SHP77 (cell line): ENCODE measurements at regions not wholly inside any gene's neighbourhood (a gene's known extent, or its start where the extent isn't known, plus 50 kb on each side); places are given as distances from the start of the nearest gene placed in this dataset.

Source experiments
- DNase-seq, 2 experiments: peaks; one replicate each; lab custom pipeline; 2025; lab: John Stamatoyannopoulos, UW

GRCh38 chr1:221104596-221104995 lies 225.4 kb downstream of the HLX start:
- no peak for DNase-seq

GRCh38 chr1:221105578-221105977 lies 226.3 kb downstream of the HLX start:
- no peak for DNase-seq

GRCh38 chr1:221106616-221107015 lies 227.4 kb downstream of the HLX start:
- DNase-seq = no peak

- DNase-seq = no peak
Measured at GRCh38 chr1:221109930-221110329, 230.7 kb downstream of the HLX start.

- DNase-seq = no peak
Measured at GRCh38 chr1:221117133-221117532, 237.9 kb downstream of the HLX start.

- DNase-seq = no peak
Measured at GRCh38 chr1:221117548-221117951, 238.3 kb downstream of the HLX start.

- no peak for DNase-seq
Measured at GRCh38 chr1:221118176-221118937, 239.1 kb downstream of the HLX start.

GRCh38 chr1:221118938-221119320 lies 239.7 kb downstream of the HLX start:
- DNase-seq = no peak

- DNase-seq = no peak
Measured at GRCh38 chr1:221122501-221122900, 243.3 kb downstream of the HLX start.

GRCh38 chr1:221125976-221126375 lies 246.7 kb downstream of the HLX start:
- no peak for DNase-seq

GRCh38 chr1:221137666-221138065 lies 258.4 kb downstream of the HLX start:
- no peak for DNase-seq

GRCh38 chr1:221138516-221138915 lies 259.3 kb downstream of the HLX start:
- no peak for DNase-seq

GRCh38 chr1:221139991-221140390 lies 260.7 kb downstream of the HLX start:
- no peak for DNase-seq

GRCh38 chr1:221141096-221141495 lies 261.9 kb downstream of the HLX start:
- no peak for DNase-seq

- no peak for DNase-seq
Measured at GRCh38 chr1:221141606-221142285, 262.5 kb downstream of the HLX start.

GRCh38 chr1:221148660-221149059 lies 269.4 kb downstream of the HLX start:
- no peak for DNase-seq

- no peak for DNase-seq
Measured at GRCh38 chr1:221149111-221149510, 269.9 kb downstream of the HLX start.

- no peak for DNase-seq
Measured at GRCh38 chr1:221149555-221150075, 270.4 kb downstream of the HLX start.

- DNase-seq = no peak
Measured at GRCh38 chr1:221150996-221151395, 271.8 kb downstream of the HLX start.

GRCh38 chr1:221154932-221155331 lies 275.7 kb downstream of the HLX start:
- no peak for DNase-seq

- peak; percentile 26 to 40 for DNase-seq
Measured at GRCh38 chr1:221157026-221157761, 278.0 kb downstream of the HLX start.

- DNase-seq = no peak
Measured at GRCh38 chr1:221159608-221160007, 280.4 kb downstream of the HLX start.

- DNase-seq = no peak
Measured at GRCh38 chr1:221161571-221162041, 282.4 kb downstream of the HLX start.
